ENCODE measurements at regions not wholly inside any gene's neighbourhood (a gene's known extent, or its start where the extent isn't known, plus 50 kb on each side); places are given as distances from the start of the nearest gene placed in this dataset.

DNA sequence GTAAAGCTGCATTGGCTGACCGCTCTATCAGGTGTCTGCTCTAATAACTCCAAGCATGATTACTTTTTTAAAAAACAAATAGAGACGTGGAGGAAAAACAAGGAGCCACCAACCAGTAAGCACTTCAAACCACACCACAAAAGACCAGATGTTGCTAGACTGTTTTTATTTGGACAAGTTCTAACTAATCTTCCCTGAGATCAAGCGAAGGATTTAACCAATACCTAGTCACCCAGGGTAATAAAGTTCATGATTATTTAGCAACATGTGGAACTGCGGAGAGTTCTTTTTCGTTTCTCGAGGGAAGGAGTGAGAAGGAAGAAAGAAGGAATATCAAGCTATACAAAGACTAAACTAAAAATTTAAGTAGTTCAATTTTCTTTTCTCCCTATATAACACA is 288.1 kb downstream of the DUSP6 start:
- H3K4me2 ChIP-seq (replicated peaks; ENCODE audit: extremely low read depth, low read length, poor library complexity, severe bottlenecking), result no peak overlapping the region

GRCh38 chr12:89062996-89063395 is 289.3 kb downstream of the DUSP6 start:
- no CpG with 5 or more reads among the region's 2 CpGs for WGBS (ENCODE audit: insufficient coverage)

More for the DNA sequence above, 288.1 kb downstream of the DUSP6 start:
- intact Hi-C loops (cut with micrococcal nuclease), result no loop called here
- Histone ChIP-seq H3K36me3 (replicated peaks in 1 of 2; ENCODE audit: control insufficient read depth in 1 of 2, insufficient read depth in 2 of 2, low read length in 2 of 2) (no peaks in the 10 kb centered on the region), H3K27ac (ENCODE audit: low read depth in 1 of 2, low read length in 2 of 2) (no peak overlapping the region), H3K4me3 (replicated peaks in 1 of 3; ENCODE audit: low read depth in 2 of 3, low read length in 3 of 3) (no peak overlapping the region), H3K9me3 (replicated peaks in 1 of 2; ENCODE audit: control insufficient read depth in 1 of 2, insufficient read depth in 1 of 2, low read length in 2 of 2) (no peaks in the 10 kb centered on the region), H3K9ac (ENCODE audit: insufficient read depth, low read length, poor library complexity, severe bottlenecking) (no peak overlapping the region), H3K27me3 (ENCODE audit: control insufficient read depth in 2 of 2, insufficient read depth in 2 of 2, low read length in 2 of 2) (no peaks in the 10 kb centered on the region), H3K79me2 (ENCODE audit: insufficient read depth, low read length) (no peaks in the 10 kb centered on the region), H3K4me1 (ENCODE audit: control insufficient read depth in 1 of 2, insufficient read depth in 2 of 2, low read length in 2 of 2) (peaks cover 9 to 11% of the 10 kb centered on the region in 2 donors), H2AFZ (ENCODE audit: insufficient read depth, low read depth, low read length, poor library complexity, severe bottlenecking) (no peak overlapping the region), H4K20me1 (ENCODE audit: insufficient read depth, low read length) (no peaks in the 10 kb centered on the region)
- no CpG with 5 or more reads among the region's 6 CpGs for WGBS (ENCODE audit: insufficient coverage)
- no peaks in the 10 kb centered on the region for H3K9me3 Mint-ChIP-seq
- TF ChIP-seq, protein P1, sequence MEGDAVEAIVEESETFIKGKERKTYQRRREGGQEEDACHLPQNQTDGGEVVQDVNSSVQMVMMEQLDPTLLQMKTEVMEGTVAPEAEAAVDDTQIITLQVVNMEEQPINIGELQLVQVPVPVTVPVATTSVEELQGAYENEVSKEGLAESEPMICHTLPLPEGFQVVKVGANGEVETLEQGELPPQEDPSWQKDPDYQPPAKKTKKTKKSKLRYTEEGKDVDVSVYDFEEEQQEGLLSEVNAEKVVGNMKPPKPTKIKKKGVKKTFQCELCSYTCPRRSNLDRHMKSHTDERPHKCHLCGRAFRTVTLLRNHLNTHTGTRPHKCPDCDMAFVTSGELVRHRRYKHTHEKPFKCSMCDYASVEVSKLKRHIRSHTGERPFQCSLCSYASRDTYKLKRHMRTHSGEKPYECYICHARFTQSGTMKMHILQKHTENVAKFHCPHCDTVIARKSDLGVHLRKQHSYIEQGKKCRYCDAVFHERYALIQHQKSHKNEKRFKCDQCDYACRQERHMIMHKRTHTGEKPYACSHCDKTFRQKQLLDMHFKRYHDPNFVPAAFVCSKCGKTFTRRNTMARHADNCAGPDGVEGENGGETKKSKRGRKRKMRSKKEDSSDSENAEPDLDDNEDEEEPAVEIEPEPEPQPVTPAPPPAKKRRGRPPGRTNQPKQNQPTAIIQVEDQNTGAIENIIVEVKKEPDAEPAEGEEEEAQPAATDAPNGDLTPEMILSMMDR (IDR thresholded peaks at IDR 0.05), result no peak
- no peak for DNase-seq
- H3K27me3 Mint-ChIP-seq (ENCODE audit: low read depth in 3 of 3), result peaks cover 0 to 4% (median 2%) of the 10 kb centered on the region in 3 donors
- peaks cover 19% of the 10 kb centered on the region for H3K4me1 Mint-ChIP-seq
- H3K36me3 Mint-ChIP-seq, result no peaks in the 10 kb centered on the region
- H3K27ac Mint-ChIP-seq, result no peak overlapping the region
- no peak overlapping the region for H3K4me3 Mint-ChIP-seq

More at GRCh38 chr12:89062996-89063395, 289.3 kb downstream of the DUSP6 start:
- H3K4me1 Mint-ChIP-seq, result peaks cover 19% of the 10 kb centered on the region
- Histone ChIP-seq H3K4me2 (replicated peaks; ENCODE audit: extremely low read depth, low read length, poor library complexity, severe bottlenecking) (no peak overlapping the region), H3K27me3 (ENCODE audit: control insufficient read depth in 2 of 2, insufficient read depth in 2 of 2, low read length in 2 of 2) (no peaks in the 10 kb centered on the region), H3K4me3 (replicated peaks in 1 of 3; ENCODE audit: low read depth in 2 of 3, low read length in 3 of 3) (no peak overlapping the region), H3K9me3 (replicated peaks in 1 of 2; ENCODE audit: control insufficient read depth in 1 of 2, insufficient read depth in 1 of 2, low read length in 2 of 2) (no peaks in the 10 kb centered on the region), H3K79me2 (ENCODE audit: insufficient read depth, low read length) (no peaks in the 10 kb centered on the region), H3K36me3 (replicated peaks in 1 of 2; ENCODE audit: control insufficient read depth in 1 of 2, insufficient read depth in 2 of 2, low read length in 2 of 2) (no peaks in the 10 kb centered on the region), H2AFZ (ENCODE audit: insufficient read depth, low read depth, low read length, poor library complexity, severe bottlenecking) (no peak overlapping the region), H4K20me1 (ENCODE audit: insufficient read depth, low read length) (no peaks in the 10 kb centered on the region), H3K9ac (ENCODE audit: insufficient read depth, low read length, poor library complexity, severe bottlenecking) (no peak overlapping the region), H3K27ac (ENCODE audit: low read depth in 1 of 2, low read length in 2 of 2) (no peak overlapping the region), H3K4me1 (ENCODE audit: control insufficient read depth in 1 of 2, insufficient read depth in 2 of 2, low read length in 2 of 2) (peaks cover 9 to 11% of the 10 kb centered on the region in 2 donors)
- H3K27ac Mint-ChIP-seq, result no peak overlapping the region
- no peaks in the 10 kb centered on the region for H3K9me3 Mint-ChIP-seq
- H3K36me3 Mint-ChIP-seq, result no peaks in the 10 kb centered on the region
- TF ChIP-seq, protein P1 (IDR thresholded peaks at IDR 0.05), result no peak
- DNase-seq, result no peak
- H3K4me3 Mint-ChIP-seq, result no peak overlapping the region
- intact Hi-C loops (cut with micrococcal nuclease), result no loop called here
- peaks cover 2 to 4% (median 3%) of the 10 kb centered on the region in 3 donors for H3K27me3 Mint-ChIP-seq (ENCODE audit: low read depth in 3 of 3)

Data from CD14-positive monocyte (primary cell).